Uterus (tissue), 2 donors: ENCODE measurements at regions not wholly inside any gene's neighbourhood (a gene's known extent, or its start where the extent isn't known, plus 50 kb on each side); places are given as distances from the start of the nearest gene placed in this dataset.

Experiments used
- CTCF ChIP-seq, 4 experiments: fragments of 200-600 bp in 2 of 4; fragments of 450-650 bp in 2 of 4; sonication (generic) in 2 of 4; IDR thresholded peaks; one replicate each; pipeline ENCODE4 v1.5.1; 2016 to 2019; ENCODE audit warnings: antibody characterized with exemption in 4 of 4, mild to moderate bottlenecking in 2 of 4, moderate library complexity in 1 of 4
- POLR2A ChIP-seq, 2 donors: fragments of 450-650 bp; IDR thresholded peaks; one replicate each; pipeline ENCODE4 v1.6.1; 2016; ENCODE audit warnings: antibody characterized with exemption in 2 of 2, mild to moderate bottlenecking in 1 of 2, moderate library complexity in 1 of 2

GRCh38 chr5:58191443-58191842, 268.4 kb downstream of the PLK2 start:
- TF ChIP-seq CTCF (IDR thresholded peaks at IDR 0.05) (no peak), POLR2A (IDR thresholded peaks at IDR 0.05) (no peak)
